SK-N-SH treated with all-trans-retinoic acid at 6 μM for 48 hours (cell line): ENCODE measurements at regions not wholly inside any gene's neighbourhood (a gene's known extent, or its start where the extent isn't known, plus 50 kb on each side); places are given as distances from the start of the nearest gene placed in this dataset.

Experiments used
- ARNTL ChIP-seq: fragments of 450-650 bp; formaldehyde crosslinking; IDR thresholded peaks from 2 replicates; pipeline ENCODE4 v1.5.0; 2020; ENCODE audit warnings: low read depth, mild to moderate bottlenecking, moderate library complexity, borderline replicate concordance
- CSDC2 ChIP-seq: fragments of 250-450 bp; sonication (Bioruptor Pico); IDR thresholded peaks from 2 replicates; pipeline ENCODE4 v1.5.0; 2020; ENCODE audit warnings: mild to moderate bottlenecking, moderate library complexity
- PPARA ChIP-seq: fragments of 250-450 bp; sonication (Bioruptor Pico); IDR thresholded peaks from 2 replicates; pipeline ENCODE4 v1.5.0; 2020; ENCODE audit warnings: mild to moderate bottlenecking, borderline replicate concordance
- RARB ChIP-seq: fragments of 250-450 bp; sonication (Bioruptor Pico); IDR thresholded peaks from 2 replicates; pipeline ENCODE4 v1.8.0; 2021; ENCODE audit warnings: mild to moderate bottlenecking, moderate library complexity
- TCF4 ChIP-seq: fragments of 250-450 bp; sonication (Bioruptor Pico); IDR thresholded peaks from 2 replicates; pipeline ENCODE4 v1.8.0; 2021; ENCODE audit warnings: mild to moderate bottlenecking, moderate library complexity, borderline replicate concordance
- ZNF565 ChIP-seq: fragments of 450-650 bp; formaldehyde crosslinking; conservative IDR thresholded peaks from 2 replicates; pipeline ENCODE4 v1.5.0; 2020; ENCODE audit warnings: low read depth, mild to moderate bottlenecking, moderate library complexity
- ZNF8 ChIP-seq: fragments of 450-650 bp; formaldehyde crosslinking; IDR thresholded peaks from 2 replicates; pipeline ENCODE4 v1.5.0; 2020; ENCODE audit warnings: mild to moderate bottlenecking, moderate library complexity
- TF ChIP-seq, protein P1 (sequence below): fragments of 250-450 bp; sonication (Bioruptor Pico); IDR thresholded peaks from 2 replicates; pipeline ENCODE4 v1.5.1; 2020; ENCODE audit warnings: low read depth, mild to moderate bottlenecking, moderate library complexity
- TF ChIP-seq, protein P2 (sequence below): fragments of 250-450 bp; sonication (Bioruptor Pico); IDR thresholded peaks from 2 replicates; pipeline ENCODE4 v1.8.0; 2020; ENCODE audit warnings: mild to moderate bottlenecking, moderate library complexity, borderline replicate concordance
- TF ChIP-seq, protein P3 (sequence below): fragments of 250-450 bp; sonication (Bioruptor Pico); IDR thresholded peaks from 2 replicates; pipeline ENCODE4 v1.8.0; 2021; ENCODE audit warnings: low read depth, mild to moderate bottlenecking, moderate library complexity, borderline replicate concordance
- TF ChIP-seq, protein P4 (sequence below): fragments of 250-450 bp; sonication (Bioruptor Pico); IDR thresholded peaks from 2 replicates; pipeline ENCODE4 v1.5.1; 2021; ENCODE audit warnings: mild to moderate bottlenecking, moderate library complexity

DNA sequence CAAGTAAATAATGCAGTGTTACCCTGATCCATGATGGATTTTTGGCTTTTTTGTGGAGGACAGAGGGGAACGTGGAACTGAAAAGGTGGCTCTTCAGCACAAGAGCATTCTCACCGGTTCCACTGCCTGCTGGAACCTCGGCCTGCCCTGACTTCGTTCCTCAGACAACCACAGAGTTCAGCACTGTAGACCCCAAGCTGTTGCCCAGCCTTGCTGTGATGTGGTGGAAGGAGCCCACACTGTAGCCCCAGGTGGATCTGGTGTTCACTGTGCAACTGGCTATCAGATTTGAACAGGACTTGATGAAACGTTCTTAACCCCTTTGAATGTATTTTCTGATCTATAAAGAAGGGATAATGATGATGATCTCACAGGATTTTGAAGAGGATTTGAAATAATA, 293.5 kb downstream of the TRIB2 start:
- TF ChIP-seq RARB (no peak), TCF4 (no peak), PPARA (CRISPR knock-in tag) (no peak), ZNF8 (no peak), ZNF565 (no peak), ARNTL (no peak), CSDC2 (CRISPR knock-in tag) (no peak)
- TF ChIP-seq, protein P1, sequence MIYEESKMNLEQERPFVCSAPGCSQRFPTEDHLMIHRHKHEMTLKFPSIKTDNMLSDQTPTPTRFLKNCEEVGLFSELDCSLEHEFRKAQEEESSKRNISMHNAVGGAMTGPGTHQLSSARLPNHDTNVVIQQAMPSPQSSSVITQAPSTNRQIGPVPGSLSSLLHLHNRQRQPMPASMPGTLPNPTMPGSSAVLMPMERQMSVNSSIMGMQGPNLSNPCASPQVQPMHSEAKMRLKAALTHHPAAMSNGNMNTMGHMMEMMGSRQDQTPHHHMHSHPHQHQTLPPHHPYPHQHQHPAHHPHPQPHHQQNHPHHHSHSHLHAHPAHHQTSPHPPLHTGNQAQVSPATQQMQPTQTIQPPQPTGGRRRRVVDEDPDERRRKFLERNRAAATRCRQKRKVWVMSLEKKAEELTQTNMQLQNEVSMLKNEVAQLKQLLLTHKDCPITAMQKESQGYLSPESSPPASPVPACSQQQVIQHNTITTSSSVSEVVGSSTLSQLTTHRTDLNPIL: no peak
- TF ChIP-seq, protein P2, sequence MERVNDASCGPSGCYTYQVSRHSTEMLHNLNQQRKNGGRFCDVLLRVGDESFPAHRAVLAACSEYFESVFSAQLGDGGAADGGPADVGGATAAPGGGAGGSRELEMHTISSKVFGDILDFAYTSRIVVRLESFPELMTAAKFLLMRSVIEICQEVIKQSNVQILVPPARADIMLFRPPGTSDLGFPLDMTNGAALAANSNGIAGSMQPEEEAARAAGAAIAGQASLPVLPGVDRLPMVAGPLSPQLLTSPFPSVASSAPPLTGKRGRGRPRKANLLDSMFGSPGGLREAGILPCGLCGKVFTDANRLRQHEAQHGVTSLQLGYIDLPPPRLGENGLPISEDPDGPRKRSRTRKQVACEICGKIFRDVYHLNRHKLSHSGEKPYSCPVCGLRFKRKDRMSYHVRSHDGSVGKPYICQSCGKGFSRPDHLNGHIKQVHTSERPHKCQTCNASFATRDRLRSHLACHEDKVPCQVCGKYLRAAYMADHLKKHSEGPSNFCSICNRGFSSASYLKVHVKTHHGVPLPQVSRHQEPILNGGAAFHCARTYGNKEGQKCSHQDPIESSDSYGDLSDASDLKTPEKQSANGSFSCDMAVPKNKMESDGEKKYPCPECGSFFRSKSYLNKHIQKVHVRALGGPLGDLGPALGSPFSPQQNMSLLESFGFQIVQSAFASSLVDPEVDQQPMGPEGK (CRISPR knock-in tag): no peak
- TF ChIP-seq, protein P3, sequence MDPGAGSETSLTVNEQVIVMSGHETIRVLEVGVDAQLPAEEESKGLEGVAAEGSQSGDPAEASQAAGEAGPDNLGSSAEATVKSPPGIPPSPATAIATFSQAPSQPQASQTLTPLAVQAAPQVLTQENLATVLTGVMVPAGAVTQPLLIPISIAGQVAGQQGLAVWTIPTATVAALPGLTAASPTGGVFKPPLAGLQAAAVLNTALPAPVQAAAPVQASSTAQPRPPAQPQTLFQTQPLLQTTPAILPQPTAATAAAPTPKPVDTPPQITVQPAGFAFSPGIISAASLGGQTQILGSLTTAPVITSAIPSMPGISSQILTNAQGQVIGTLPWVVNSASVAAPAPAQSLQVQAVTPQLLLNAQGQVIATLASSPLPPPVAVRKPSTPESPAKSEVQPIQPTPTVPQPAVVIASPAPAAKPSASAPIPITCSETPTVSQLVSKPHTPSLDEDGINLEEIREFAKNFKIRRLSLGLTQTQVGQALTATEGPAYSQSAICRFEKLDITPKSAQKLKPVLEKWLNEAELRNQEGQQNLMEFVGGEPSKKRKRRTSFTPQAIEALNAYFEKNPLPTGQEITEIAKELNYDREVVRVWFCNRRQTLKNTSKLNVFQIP (CRISPR knock-in tag): no peak
- TF ChIP-seq, protein P4, sequence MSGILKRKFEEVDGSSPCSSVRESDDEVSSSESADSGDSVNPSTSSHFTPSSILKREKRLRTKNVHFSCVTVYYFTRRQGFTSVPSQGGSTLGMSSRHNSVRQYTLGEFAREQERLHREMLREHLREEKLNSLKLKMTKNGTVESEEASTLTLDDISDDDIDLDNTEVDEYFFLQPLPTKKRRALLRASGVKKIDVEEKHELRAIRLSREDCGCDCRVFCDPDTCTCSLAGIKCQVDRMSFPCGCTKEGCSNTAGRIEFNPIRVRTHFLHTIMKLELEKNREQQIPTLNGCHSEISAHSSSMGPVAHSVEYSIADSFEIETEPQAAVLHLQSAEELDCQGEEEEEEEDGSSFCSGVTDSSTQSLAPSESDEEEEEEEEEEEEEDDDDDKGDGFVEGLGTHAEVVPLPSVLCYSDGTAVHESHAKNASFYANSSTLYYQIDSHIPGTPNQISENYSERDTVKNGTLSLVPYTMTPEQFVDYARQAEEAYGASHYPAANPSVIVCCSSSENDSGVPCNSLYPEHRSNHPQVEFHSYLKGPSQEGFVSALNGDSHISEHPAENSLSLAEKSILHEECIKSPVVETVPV (CRISPR knock-in tag): no peak
